OCI-LY3 (cell line): ENCODE measurements at regions not wholly inside any gene's neighbourhood (a gene's known extent, or its start where the extent isn't known, plus 50 kb on each side); places are given as distances from the start of the nearest gene placed in this dataset.

ENCODE experiments used
- CTCF ChIP-seq: fragments of 200-600, 300-600 bp; sonication (generic); IDR thresholded peaks from 2 replicates; pipeline ENCODE4 v1.5.1; 2014; ENCODE audit warnings: antibody characterized with exemption, low read length, low read depth
- EZH2phosphoT487 ChIP-seq: fragments of 200-600 bp; shearing (Covaris generic); IDR thresholded peaks from 2 replicates; pipeline ENCODE4 v1.6.1; 2018; ENCODE audit warnings: antibody characterized with exemption, mixed run types, low read depth

GRCh38 chr14:43369710-43370564 lies 1137.1 kb downstream of the FSCB start:
- TF ChIP-seq CTCF = no peak
- no peak for TF ChIP-seq EZH2phosphoT487
